HG03460 (cell line): ENCODE measurements at regions not wholly inside any gene's neighbourhood (a gene's known extent, or its start where the extent isn't known, plus 50 kb on each side); places are given as distances from the start of the nearest gene placed in this dataset.

Source experiments
- ATAC-seq: cut with Tn5 transposase; IDR thresholded peaks from one replicate; pipeline ENCODE4 v1.9.1; 2021; ENCODE audit not compliant: unreplicated experiment

DNA sequence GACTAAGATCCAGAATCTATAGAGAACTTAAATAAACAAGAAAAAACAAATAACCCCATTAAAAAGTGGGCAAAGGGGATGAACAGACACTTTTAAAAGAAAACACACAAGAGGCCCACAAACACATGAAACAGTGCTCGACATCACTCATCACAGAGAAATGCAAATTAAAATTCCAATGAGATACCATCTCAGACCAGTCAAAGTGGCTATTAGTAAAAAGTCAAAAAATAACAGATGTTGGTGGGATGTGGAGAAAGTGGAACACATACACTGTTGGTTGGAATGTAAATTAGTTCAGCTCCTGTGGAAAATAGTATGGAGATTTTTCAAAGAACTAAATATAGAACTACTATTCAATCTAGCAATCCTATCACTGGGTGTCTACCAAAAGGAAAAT is 143.1 kb downstream of the IFI44 start:
- ATAC-seq, result no peak

DNA sequence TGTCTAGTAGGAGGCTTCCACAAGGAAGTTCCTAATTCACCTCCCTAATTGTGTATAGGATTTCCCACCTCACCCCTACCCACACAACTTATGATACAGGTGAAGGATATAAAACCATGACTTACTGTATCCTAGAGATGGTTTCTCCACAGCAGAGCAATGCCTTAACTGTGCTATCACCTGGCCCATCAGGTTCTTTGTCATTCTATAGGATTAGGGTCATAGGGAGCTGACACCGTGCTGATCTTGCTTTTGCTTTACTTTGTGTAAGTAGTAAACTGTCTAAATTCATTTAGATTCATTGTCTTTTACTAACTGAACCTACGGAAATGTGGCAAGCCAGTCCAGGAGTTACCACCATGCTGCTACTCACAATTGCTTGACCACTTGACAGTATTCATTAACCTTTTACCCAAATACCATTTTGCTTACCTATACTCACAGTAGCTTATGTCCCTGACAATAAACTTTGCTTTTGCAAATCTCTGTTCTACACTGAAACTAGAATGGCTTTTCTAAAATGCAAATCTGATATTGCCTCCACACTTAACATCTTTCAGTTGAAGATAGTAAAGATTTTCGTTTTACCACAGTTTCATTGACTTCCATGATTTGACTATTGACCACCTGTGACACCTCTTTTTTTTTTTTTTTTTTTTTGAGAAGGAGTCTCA is 147.6 kb downstream of the IFI44 start:
- ATAC-seq, result peak; percentile 63

DNA sequence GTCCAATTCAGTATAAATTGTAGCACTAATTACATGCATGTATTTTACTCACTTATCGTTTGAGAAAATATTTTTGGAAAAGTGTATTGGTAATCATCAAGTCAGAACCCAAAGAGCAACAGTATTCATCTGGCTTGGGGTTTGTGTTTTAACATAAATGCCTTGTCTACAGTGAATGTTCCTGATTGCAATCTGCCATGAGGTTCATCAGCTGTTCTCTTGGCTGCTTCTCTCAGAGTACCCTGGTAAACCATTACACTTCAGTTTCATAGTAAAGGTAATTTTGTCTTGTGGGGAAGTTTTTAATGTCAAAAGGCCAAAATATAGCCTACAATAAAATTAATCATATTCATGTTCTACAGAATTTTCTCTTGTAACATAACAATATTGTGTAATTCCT is 150.3 kb downstream of the IFI44 start:
- ATAC-seq, result no peak

DNA sequence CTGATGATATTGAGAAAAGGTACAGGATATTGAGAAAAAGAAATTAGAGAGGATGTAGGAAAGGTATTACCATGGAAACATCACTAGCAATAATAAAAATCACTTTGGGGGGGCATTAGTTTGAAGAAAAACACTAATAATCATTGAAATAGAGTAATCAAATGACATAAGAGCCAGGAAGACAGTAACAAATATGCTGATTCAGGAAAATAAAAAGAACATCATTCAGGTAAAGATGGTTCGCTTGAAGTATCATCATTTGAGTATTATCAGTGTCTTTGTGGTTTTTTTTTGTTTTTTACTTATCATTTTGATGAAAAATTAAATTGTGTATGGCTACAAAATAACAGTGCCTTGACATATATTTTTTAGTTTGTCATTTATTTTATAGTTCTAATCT is 164.5 kb downstream of the IFI44 start:
- ATAC-seq, result no peak

DNA sequence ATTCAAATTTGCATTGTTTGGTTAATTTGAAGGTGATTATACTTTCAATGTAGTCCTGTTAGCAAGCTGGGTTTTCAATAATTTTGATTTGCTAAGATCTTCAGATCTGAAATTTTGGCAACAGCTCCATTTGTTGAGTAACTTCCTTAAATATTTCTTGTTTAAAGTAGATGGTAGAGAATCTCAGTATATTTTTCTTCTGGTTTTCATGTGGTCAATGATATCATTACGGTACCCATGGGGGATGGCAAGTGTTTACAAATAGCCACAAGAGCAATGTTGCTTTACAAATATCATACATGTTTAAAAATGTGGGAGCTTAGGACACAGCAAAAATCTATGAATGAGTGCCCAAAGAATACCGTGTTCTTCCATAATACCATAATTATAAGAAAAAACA is 175.9 kb downstream of the IFI44 start:
- no peak for ATAC-seq

DNA sequence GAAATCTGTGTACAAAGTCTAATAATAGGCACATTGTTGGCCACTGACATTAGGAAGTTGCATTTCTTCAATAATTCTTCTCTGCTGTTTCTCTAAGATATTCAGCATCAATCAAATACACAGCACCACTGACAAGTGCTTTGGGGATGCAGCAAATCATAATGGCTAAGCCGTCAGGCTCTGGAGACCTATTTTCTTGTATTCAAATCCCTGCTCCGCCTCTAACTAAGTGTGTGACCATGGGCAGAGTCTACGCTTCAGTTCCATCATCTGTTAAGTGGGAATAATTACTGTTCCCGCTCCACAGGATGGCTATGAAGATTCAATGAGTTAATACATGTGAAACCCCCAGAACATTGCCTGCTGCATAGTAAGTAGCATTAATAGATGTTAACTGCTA is 176.9 kb downstream of the ADGRL4 start:
- ATAC-seq, result no peak

DNA sequence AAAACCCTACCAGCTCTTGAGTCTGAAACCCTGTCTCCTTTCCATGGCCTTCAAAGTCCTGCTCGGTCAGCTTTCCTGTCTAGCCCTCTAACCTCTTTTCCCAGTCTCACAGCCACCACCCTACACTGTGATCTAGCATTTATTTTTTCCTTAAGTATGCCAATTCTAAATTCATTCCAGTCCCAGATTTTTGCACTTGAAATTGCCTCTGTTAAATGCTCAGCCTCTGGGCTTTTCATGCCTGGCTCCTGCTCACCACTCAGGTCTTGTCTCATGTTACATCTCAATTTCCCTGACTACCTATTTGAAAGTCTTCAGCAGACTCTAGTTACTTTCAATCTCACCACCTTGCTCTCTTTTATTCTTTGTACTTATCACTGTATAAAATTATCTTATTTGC is 176.2 kb downstream of the ADGRL4 start:
- ATAC-seq, result no peak

DNA sequence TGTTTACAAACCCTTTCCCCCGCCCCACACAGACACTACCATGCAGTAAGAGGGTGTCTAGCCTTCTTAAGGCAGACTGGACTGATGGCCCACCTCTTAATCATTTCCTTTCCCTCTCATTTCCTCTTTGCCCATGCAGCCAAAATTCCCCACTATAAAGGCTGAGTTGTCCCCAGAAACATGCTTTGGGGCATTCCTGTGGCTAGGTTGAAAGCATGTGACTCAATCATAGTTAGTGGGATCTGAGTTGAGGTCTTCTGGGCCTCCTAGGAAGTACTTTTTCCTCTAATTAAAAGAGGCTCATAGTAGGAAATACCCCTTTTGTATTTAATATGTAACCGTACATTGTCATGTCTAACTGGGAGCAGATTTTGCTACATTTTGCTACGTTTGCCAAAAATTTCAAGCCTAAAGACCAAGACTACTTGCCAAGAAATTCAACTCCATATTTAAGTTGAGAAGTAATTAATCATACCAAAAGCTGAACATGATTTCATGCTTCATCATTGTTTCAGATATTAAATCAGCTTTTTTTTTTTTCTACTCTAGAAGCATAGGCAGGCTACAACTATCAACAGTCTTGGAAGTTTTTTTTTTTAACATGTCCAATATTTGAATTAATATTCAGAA is 174.7 kb downstream of the ADGRL4 start:
- no peak for ATAC-seq

DNA sequence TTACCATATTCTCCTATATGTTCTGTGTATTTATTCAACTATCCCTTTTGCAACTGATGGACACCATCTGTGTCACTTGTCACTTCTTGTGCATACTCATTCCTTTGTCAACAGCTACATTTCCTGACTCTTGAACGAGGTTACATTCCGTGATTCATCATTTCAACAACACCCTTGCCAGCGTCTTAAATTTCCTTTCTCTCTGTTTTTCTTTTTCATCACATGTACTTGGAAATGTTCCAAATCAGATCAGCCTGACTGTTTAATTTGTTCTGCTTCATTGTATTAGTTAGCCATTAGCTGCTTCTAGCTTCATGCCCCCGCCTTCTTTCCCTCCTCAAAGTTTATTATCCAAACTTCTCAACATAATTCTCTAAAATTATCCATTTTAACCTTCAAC is 173.0 kb downstream of the ADGRL4 start:
- no peak for ATAC-seq

DNA sequence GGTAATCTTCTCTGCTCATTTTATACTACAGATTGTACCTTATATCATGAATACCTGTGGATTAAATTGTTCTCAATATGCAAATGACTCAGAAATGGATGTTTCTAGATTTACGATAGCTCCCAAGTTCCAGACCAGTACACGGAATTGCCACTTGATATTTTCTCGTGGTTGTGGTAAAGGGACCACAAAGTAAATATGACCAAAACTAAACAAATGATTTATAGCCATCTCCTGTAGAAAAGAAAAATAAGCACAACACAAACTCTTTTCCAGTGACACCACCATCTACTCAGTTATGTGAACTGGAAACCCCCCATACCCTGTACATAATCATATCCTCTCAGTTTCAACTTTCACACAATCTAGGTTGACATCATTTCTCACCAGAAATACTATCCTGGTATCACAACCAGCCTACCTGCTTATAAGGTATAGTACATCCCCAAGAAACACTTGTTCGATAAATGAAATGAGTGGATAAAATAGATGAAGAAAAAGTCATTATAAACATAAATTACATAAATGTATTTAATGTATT is 172.3 kb downstream of the ADGRL4 start:
- peak; percentile 68 for ATAC-seq

DNA sequence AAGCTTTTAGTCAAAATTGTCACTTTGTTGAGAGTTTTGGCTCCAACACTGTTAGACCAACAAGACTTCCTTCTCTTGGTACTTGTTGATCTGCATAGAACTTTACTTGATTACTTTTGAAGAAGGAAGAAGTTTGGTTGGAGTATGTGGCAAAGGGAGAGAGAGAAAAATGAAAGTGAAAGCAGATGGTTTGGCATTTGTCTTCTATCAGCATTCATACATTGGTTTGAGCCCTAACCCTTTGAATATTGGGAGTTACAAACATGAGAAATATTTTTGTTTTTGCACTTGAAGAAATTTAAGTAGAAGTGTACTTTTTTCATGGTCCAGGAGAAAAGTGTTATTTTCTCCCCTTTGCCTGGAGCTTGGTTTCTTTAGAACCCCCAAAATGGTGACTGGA is 169.8 kb downstream of the ADGRL4 start:
- ATAC-seq, result no peak

DNA sequence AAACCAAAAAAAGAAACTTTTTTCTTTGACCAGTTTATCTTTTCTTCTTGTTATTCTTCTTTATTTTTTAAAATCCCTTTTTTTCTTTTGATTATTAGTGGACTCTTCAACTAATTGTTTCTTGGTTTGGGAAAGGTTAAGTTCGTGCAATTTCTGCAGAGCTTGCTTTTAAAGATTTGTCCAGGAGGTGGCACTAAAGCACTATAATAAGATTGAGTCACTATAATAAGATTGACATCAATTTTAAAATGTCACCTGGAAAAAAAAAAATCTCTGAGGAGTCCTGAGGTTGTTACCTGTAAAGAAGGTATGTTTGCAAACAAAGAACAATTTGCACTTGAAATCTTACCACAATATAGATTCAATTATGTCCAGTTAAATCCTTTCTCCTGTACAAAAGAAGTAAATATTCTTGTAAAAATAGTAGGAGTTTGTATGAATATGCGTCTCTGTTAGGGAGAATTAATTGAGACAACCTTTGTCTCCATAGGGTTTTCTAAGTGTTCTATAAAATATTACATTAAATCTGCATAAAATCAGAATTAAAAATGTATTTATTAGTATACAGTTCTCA is 166.7 kb downstream of the ADGRL4 start:
- no peak for ATAC-seq
